AG09319 (cell line): ENCODE measurements at regions not wholly inside any gene's neighbourhood (a gene's known extent, or its start where the extent isn't known, plus 50 kb on each side); places are given as distances from the start of the nearest gene placed in this dataset.
"Not testable (repeated sequence)": the region's sequence is repeated elsewhere in the genome, so short reads cannot be mapped to it uniquely, and the experiment has no call there.

Experiments used
- DNase-seq: peaks from one replicate; pipeline ENCODE4 v3.0.0-alpha.2; 2010; ENCODE audit warnings: low read depth; ENCODE audit errors: extremely low read depth
- TF ChIP-seq, protein P1 (sequence below): IDR thresholded peaks from 2 replicates; pipeline ENCODE4 v1.5.1; 2011; ENCODE audit warnings: low read depth, mild to moderate bottlenecking, inconsistent platforms, low read length, moderate library complexity

DNA sequence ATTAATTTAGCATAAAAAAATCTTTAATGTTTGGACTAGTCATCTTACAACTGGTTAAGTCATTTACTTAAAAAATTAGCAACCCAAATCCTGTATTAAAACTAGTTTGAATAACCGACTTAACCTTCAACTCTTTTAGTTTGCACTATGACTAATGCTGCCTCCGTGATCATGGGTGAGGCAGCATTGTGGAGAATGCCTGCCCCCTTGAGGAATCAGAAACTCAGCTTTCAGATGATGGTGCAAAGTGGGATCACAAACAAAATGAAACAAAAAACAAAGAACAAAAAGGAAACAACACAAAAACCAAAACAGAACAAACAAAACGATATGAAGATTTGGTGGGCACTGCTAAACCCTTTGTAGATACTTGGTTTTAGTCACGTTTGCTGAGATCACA lies 127.0 kb upstream of the PALM2AKAP2 start:
- TF ChIP-seq, protein P1, sequence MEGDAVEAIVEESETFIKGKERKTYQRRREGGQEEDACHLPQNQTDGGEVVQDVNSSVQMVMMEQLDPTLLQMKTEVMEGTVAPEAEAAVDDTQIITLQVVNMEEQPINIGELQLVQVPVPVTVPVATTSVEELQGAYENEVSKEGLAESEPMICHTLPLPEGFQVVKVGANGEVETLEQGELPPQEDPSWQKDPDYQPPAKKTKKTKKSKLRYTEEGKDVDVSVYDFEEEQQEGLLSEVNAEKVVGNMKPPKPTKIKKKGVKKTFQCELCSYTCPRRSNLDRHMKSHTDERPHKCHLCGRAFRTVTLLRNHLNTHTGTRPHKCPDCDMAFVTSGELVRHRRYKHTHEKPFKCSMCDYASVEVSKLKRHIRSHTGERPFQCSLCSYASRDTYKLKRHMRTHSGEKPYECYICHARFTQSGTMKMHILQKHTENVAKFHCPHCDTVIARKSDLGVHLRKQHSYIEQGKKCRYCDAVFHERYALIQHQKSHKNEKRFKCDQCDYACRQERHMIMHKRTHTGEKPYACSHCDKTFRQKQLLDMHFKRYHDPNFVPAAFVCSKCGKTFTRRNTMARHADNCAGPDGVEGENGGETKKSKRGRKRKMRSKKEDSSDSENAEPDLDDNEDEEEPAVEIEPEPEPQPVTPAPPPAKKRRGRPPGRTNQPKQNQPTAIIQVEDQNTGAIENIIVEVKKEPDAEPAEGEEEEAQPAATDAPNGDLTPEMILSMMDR: peak; percentile 44
- no peak for DNase-seq

DNA sequence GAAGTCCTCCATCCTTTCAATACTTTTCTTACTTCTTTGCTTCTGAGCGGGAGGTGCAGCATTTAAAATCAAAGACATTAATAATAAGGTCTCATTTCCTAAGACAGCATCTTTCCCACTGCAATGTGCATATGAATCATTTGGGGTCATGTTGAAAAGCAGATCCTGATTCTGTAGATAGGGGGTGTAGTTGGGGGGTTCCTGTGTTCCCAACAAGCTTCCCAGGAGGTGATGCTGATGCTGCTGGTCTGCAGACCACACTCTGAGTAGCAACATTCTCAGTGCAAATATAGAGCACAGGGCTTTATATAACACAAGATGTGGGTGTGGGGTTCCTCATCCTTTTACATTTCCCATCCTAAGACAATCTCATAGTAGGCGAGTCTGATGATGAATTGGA lies 126.5 kb upstream of the PALM2AKAP2 start:
- no peak for DNase-seq

DNA sequence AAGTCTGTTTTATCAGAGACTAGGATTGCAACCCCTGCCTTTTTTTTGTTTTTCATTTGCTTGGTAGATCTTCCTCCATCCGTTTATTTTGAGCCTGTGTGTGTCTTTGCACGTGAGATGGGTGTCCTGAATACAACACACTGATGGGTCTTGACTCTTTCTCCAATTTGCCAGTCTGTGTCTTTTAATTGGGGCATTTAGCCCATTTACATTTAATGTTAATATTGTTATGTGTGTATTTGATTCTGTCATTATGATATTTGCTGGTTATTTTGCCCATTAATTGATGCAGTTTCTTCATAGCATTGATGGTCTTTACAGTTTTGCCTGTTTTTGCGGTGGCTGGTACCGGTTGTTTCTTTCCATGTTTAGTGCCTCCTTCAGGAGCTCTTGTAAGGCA lies 116.0 kb upstream of the PALM2AKAP2 start:
- DNase-seq: not testable (repeated sequence)

More for the DNA sequence above, 126.5 kb upstream of the PALM2AKAP2 start:
- TF ChIP-seq, protein P1: no peak

DNA sequence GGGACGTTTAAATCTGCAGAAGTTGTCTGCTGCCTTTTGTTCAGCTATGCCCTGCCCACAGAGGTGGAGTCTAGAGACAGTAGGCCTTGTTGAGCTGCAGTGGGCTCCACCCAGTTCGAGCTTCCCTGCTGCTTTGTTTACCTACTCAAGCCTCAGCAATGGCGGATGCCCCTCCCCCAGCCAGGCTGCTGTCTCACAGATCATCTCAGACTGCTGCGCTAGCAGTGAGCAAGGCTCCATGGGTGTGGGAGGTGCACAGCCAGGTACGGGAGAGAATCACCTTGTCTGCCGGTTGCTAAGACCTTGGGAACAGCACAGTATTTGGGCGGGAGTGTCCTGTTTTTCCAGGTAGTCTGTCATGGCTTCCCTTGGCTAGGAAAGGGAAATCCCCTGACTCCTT lies 114.3 kb upstream of the PALM2AKAP2 start:
- DNase-seq: not testable (repeated sequence)

DNA sequence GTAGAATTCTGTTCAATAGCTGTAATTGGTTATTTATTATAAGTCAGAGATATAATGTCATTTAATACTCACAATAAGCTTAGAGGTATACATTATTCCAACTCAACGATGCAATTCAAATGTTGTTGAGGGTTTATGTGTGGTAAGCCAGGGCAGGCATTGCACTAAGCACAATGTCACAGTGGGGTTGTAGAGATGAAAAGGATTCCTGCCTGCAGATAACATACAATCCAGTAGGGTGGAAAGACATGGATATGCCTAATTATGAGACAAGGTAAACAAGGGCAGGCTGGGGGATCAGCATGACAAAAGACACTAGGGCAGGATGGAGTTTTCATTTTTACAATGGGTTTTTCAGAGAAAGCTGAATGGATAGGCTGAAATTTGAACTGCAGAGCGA lies 98.7 kb upstream of the PALM2AKAP2 start:
- no peak for DNase-seq
- TF ChIP-seq, protein P1: no peak

DNA sequence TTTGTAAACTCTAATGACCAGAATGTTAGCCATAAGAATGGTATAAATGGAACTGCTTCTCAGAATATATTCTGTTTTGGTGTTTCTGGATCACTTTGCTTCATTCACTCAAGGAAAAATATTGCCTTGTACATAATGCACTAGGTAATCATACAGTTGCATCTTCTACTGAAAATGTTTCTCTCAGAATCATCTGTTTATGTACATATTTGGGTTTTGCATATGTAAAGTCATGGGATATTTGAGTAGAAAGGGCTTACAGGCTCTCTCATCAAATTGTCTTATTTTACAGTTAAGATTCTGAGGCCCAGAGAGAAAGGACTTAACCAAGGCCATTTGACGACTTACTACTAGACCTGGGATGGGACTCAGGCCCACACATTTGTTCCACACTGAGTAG lies 97.8 kb upstream of the PALM2AKAP2 start:
- TF ChIP-seq, protein P1: no peak
- no peak for DNase-seq

DNA sequence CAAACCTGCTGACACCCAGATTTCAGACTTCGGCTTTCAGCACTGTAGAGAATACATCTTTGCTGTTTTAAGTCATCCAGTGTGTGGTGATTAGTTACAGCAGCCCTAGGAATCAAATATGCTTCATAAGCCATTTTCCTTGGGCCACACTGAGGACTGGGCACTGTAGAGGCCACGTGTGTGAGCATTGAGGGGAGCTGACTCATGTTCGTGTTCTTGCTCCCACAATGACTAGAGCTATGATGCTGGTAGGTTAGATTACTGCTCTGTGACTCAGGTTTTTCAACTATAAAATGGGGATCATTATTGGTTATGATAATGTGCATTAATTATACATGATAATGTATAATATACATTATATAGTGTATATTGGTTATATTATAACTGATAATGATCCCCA lies 96.5 kb upstream of the PALM2AKAP2 start:
- no peak for DNase-seq
- TF ChIP-seq, protein P1: no peak

DNA sequence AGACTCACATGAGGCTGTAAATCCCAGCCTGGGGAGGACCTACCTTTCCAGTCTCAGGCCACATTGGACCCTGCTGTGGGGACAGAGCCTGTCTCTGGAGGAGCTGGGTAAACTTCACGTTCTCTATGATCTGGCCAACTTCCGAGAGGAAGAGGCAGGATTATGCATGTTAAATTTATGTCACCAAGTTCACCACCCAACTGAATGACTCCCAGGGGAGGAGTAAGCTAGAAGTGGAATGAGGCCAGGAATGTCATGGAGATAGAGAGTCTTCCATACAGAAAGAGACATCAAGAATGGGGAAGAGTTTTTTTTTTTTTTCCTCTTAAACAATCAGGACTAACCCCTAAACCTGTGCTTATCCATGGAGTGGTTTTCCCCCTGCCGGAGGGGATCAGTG lies 90.3 kb upstream of the PALM2AKAP2 start:
- DNase-seq: no peak
- TF ChIP-seq, protein P1: no peak

DNA sequence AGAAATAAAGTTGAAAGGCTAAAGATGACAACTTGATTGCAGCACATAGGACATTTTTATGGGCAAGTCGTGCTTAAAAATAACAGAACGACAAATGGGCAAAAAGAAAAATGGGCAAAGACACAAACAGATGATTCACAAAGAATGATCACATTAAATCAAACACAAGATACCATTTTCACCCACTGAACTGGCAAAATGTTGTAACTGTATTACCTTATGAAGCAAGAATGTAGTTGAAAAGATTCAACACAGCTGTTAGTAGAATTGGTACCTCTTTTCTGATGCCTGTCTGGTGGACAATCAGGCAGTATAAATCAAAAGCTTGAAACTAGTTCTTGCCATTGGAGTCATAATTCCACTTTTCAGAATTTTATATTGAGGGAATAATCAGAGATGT lies 81.0 kb upstream of the PALM2AKAP2 start:
- TF ChIP-seq, protein P1: no peak
- DNase-seq: no peak
